H9 (cell line): ENCODE measurements at regions not wholly inside any gene's neighbourhood (a gene's known extent, or its start where the extent isn't known, plus 50 kb on each side); places are given as distances from the start of the nearest gene placed in this dataset.
A peak's percentile ranks its signal among the peaks of the same experiment; 100 is the strongest.

Experiments used
- DNase-seq: peaks from one replicate; pipeline ENCODE4 v3.0.0-alpha.2; 2017
- H2AFZ ChIP-seq: one replicate; pipeline ENCODE4 v1.6.1; 2013; ENCODE audit warnings: mild to moderate bottlenecking, low read length, control low read depth, moderate library complexity
- H2AK5ac ChIP-seq: 2 replicates; pipeline ENCODE4 v1.6.1; 2013; ENCODE audit warnings: low read length, control low read depth, mixed read lengths; ENCODE audit not compliant: insufficient read length
- H2BK120ac ChIP-seq: one replicate; pipeline ENCODE4 v1.6.1; 2013; ENCODE audit warnings: low read depth, mild to moderate bottlenecking, low read length, control low read depth, inconsistent platforms; ENCODE audit not compliant: poor library complexity, severe bottlenecking
- H2BK12ac ChIP-seq: 2 replicates; pipeline ENCODE4 v1.6.1; 2013; ENCODE audit warnings: low read length, control low read depth, mixed read lengths, low read depth; ENCODE audit not compliant: insufficient read length
- H2BK15ac ChIP-seq: 2 replicates; pipeline ENCODE4 v1.6.1; 2013; ENCODE audit warnings: low read depth, low read length, control low read depth
- H2BK20ac ChIP-seq: one replicate; pipeline ENCODE4 v1.6.1; 2013; ENCODE audit warnings: low read depth, mild to moderate bottlenecking, low read length, control low read depth, inconsistent platforms; ENCODE audit not compliant: poor library complexity, severe bottlenecking
- H2BK5ac ChIP-seq: 2 replicates; pipeline ENCODE4 v1.6.1; 2013; ENCODE audit warnings: low read length, control low read depth, mixed read lengths; ENCODE audit not compliant: insufficient read length
- H3K14ac ChIP-seq: 2 replicates; pipeline ENCODE4 v1.6.1; 2013; ENCODE audit warnings: low read length, control low read depth; ENCODE audit not compliant: insufficient read depth
- H3K18ac ChIP-seq: 2 replicates; pipeline ENCODE4 v1.6.1; 2013; ENCODE audit warnings: low read depth, mild to moderate bottlenecking, mixed read lengths, low read length, control low read depth; ENCODE audit not compliant: insufficient read length
- H3K23ac ChIP-seq: 2 replicates; pipeline ENCODE4 v1.6.1; 2013; ENCODE audit warnings: low read length, control low read depth, mixed read lengths, low read depth; ENCODE audit not compliant: insufficient read length
- H3K23me2 ChIP-seq: 2 replicates; pipeline ENCODE4 v1.6.1; 2013; ENCODE audit warnings: low read depth, mild to moderate bottlenecking, mixed read lengths, low read length, control low read depth; ENCODE audit not compliant: insufficient read length, poor library complexity, severe bottlenecking
- H3K27ac ChIP-seq: 2 replicates; pipeline ENCODE4 v1.5.1; 2013; ENCODE audit warnings: low read length, control low read depth, mixed read lengths, low read depth; ENCODE audit not compliant: insufficient read length
- H3K27me3 ChIP-seq: 2 replicates; pipeline ENCODE4 v1.6.1; 2013; ENCODE audit warnings: low read length, control low read depth, inconsistent platforms; ENCODE audit not compliant: insufficient read depth
- H3K4ac ChIP-seq: 2 replicates; pipeline ENCODE4 v1.6.1; 2013; ENCODE audit warnings: low read depth, mild to moderate bottlenecking, control low read depth, inconsistent platforms, low read length, moderate library complexity
- H3K4me1 ChIP-seq: 2 replicates; pipeline ENCODE4 v1.6.1; 2013; ENCODE audit warnings: low read length, control low read depth, inconsistent platforms; ENCODE audit not compliant: insufficient read depth
- H3K4me2 ChIP-seq: 2 replicates; pipeline ENCODE4 v1.6.1; 2013; ENCODE audit warnings: low read length, control low read depth, mixed read lengths; ENCODE audit not compliant: insufficient read length, insufficient read depth
- H3K56ac ChIP-seq: 2 replicates; pipeline ENCODE4 v1.6.1; 2013; ENCODE audit warnings: low read depth, mild to moderate bottlenecking, mixed read lengths, low read length, control low read depth; ENCODE audit not compliant: insufficient read length
- H3K79me1 ChIP-seq: 2 replicates; pipeline ENCODE4 v1.6.1; 2013; ENCODE audit warnings: low read depth, mild to moderate bottlenecking, moderate library complexity, low read length, control low read depth, inconsistent platforms; ENCODE audit not compliant: insufficient read depth, poor library complexity, severe bottlenecking
- H3K79me2 ChIP-seq: 2 replicates; pipeline ENCODE4 v1.6.1; 2013; ENCODE audit warnings: low read length, control low read depth, inconsistent platforms; ENCODE audit not compliant: insufficient read depth
- H3K9ac ChIP-seq: 2 replicates; pipeline ENCODE4 v1.6.1; 2013; ENCODE audit warnings: low read length, control low read depth, mixed read lengths; ENCODE audit not compliant: insufficient read length; ENCODE audit errors: extremely low read depth
- H3K9me3 ChIP-seq: one replicate; pipeline ENCODE4 v1.6.1; 2013; ENCODE audit warnings: low read depth, low read length, inconsistent platforms; ENCODE audit not compliant: control insufficient read depth
- H3T11ph ChIP-seq: one replicate; pipeline ENCODE4 v1.6.1; 2013; ENCODE audit warnings: mild to moderate bottlenecking, low read length, control low read depth, inconsistent platforms
- H4K20me1 ChIP-seq: one replicate; pipeline ENCODE4 v1.6.1; 2013; ENCODE audit not compliant: control insufficient read depth, insufficient read length, insufficient read depth
- H4K5ac ChIP-seq: 2 replicates; pipeline ENCODE4 v1.6.1; 2013; ENCODE audit warnings: low read depth, mild to moderate bottlenecking, mixed read lengths, low read length, control low read depth; ENCODE audit not compliant: insufficient read length
- H4K8ac ChIP-seq: replicated peaks from 2 replicates; pipeline ENCODE4 v1.6.1; 2013; ENCODE audit warnings: low read length, control low read depth, mixed read lengths, low read depth; ENCODE audit not compliant: insufficient read length
- H4K91ac ChIP-seq: 2 replicates; pipeline ENCODE4 v1.6.1; 2013; ENCODE audit warnings: low read depth, mild to moderate bottlenecking, moderate library complexity, mixed read lengths, low read length, control low read depth; ENCODE audit not compliant: insufficient read length
- H3K27ac Mint-ChIP-seq, 3 experiments: 2 replicates in 2 of 3; 3 replicates in 1 of 3; pipeline ENCODE4 v1.8.0; 2020 to 2021; ENCODE audit warnings: mixed read lengths in 3 of 3, mild to moderate bottlenecking in 1 of 3, moderate library complexity in 1 of 3
- H3K27me3 Mint-ChIP-seq: 2 replicates; pipeline ENCODE4 v1.8.0; 2021; ENCODE audit warnings: low read depth, mild to moderate bottlenecking, moderate library complexity, mixed read lengths
- H3K36me3 Mint-ChIP-seq, 3 experiments: 2 replicates in 2 of 3; 3 replicates in 1 of 3; pipeline ENCODE4 v1.8.0; 2020 to 2021; ENCODE audit warnings: low read depth in 3 of 3, mixed read lengths in 3 of 3; ENCODE audit not compliant: insufficient read depth in 1 of 3
- H3K4me1 Mint-ChIP-seq, 2 experiments: 2 replicates each; pipeline ENCODE4 v1.8.0; 2020; ENCODE audit warnings: mixed read lengths in 2 of 2
- H3K4me3 Mint-ChIP-seq, 2 experiments: 2 replicates in 1 of 2; 3 replicates in 1 of 2; pipeline ENCODE4 v1.8.0; 2020 to 2021; ENCODE audit warnings: mild to moderate bottlenecking in 2 of 2, mixed read lengths in 2 of 2, moderate library complexity in 1 of 2
- H3K9me3 Mint-ChIP-seq, 2 experiments: 2 replicates in 1 of 2; 3 replicates in 1 of 2; pipeline ENCODE4 v1.8.0; 2020; ENCODE audit warnings: mild to moderate bottlenecking in 2 of 2, mixed read lengths in 2 of 2, moderate library complexity in 1 of 2
- WGBS: extraction: QIAGEN DNeasy Blood & Tissue Kit; methylation state at CpG from one replicate; pipeline ENCODE4 v1.1.7; 2013; ENCODE audit warnings: missing lambda C conversion rate, low lambda C conversion rate, mixed read lengths; ENCODE audit not compliant: insufficient read length; ENCODE audit errors: extremely low coverage; 5-methylcytosine and 5-hydroxymethylcytosine counted together
- TF ChIP-seq, protein P1 (sequence below): fragments of 200-600 bp; sonication (generic); conservative IDR thresholded peaks from 3 replicates; pipeline ENCODE4 v1.8.0; 2021; ENCODE audit warnings: antibody characterized with exemption, mild to moderate bottlenecking

DNA sequence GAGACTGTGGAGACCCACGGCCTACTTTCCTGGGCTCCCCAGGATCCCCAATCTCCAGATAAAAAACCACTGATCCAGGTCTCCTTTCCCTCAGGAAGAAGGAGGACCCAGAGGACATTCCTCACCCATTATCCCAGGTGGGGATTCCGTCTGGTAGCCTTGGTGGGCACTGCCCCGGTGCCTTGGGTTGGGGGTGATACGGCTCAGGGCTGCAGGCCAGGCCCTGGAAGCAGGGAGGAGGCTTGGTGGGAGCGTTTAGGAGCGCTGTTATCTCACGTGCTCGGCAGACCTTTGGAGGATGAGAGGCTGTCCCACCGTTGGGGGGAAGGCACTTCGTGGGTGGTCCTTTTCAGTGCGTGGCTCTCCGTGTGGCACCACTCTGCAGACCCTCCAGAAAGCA is 926.3 kb downstream of the BRD1 start:
- Mint-ChIP-seq H3K9me3 (no peaks in the 10 kb centered on the region), H3K4me1 (no peaks in the 10 kb centered on the region), H3K27ac (no peak overlapping the region), H3K27me3 (peaks cover 8% of the 10 kb centered on the region), H3K4me3 (no peak overlapping the region), H3K36me3 (no peaks in the 10 kb centered on the region; a peak in 1 of 7 replicates)
- Histone ChIP-seq H3K23me2 (peaks cover 5% of the 10 kb centered on the region), H2BK12ac (no peak overlapping the region), H3K27ac (no peak overlapping the region), H3K4ac (no peak overlapping the region), H2BK20ac (no peak overlapping the region), H3K23ac (no peak overlapping the region), H3K79me2 (no peaks in the 10 kb centered on the region), H4K8ac (no peak overlapping the region), H4K20me1 (no peaks in the 10 kb centered on the region), H2BK15ac (no peak overlapping the region), H4K91ac (no peak overlapping the region), H3K27me3 (no peaks in the 10 kb centered on the region), H3K9me3 (no peaks in the 10 kb centered on the region), H3K79me1 (no peaks in the 10 kb centered on the region), H3K9ac (no peak overlapping the region), H3T11ph (no peak overlapping the region), H3K4me1 (no peaks in the 10 kb centered on the region), H3K14ac (no peak overlapping the region), H3K56ac (no peak overlapping the region), H2BK120ac (no peak overlapping the region), H2BK5ac (no peak overlapping the region), H2AFZ (no peak overlapping the region), H4K5ac (no peak overlapping the region), H3K4me2 (no peak overlapping the region), H3K18ac (no peak overlapping the region), H2AK5ac (no peak overlapping the region)
- WGBS: no CpG with 5 or more reads among the region's 12 CpGs
- TF ChIP-seq, protein P1, sequence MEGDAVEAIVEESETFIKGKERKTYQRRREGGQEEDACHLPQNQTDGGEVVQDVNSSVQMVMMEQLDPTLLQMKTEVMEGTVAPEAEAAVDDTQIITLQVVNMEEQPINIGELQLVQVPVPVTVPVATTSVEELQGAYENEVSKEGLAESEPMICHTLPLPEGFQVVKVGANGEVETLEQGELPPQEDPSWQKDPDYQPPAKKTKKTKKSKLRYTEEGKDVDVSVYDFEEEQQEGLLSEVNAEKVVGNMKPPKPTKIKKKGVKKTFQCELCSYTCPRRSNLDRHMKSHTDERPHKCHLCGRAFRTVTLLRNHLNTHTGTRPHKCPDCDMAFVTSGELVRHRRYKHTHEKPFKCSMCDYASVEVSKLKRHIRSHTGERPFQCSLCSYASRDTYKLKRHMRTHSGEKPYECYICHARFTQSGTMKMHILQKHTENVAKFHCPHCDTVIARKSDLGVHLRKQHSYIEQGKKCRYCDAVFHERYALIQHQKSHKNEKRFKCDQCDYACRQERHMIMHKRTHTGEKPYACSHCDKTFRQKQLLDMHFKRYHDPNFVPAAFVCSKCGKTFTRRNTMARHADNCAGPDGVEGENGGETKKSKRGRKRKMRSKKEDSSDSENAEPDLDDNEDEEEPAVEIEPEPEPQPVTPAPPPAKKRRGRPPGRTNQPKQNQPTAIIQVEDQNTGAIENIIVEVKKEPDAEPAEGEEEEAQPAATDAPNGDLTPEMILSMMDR: no peak
- peak; percentile 18 for DNase-seq
